IMR-90 (cell line): ENCODE measurements at regions not wholly inside any gene's neighbourhood (a gene's known extent, or its start where the extent isn't known, plus 50 kb on each side); places are given as distances from the start of the nearest gene placed in this dataset.

Experiments
- ATAC-seq: fragments of 200-7000 bp; cut with Tn5 transposase; 2 replicates; pipeline ENCODE4 v1.9.1; 2020; ENCODE audit warnings: low read depth, mild to moderate bottlenecking, moderate library complexity
- BruUV-seq: library from RNA; stranded (reverse); fragments of 400-500 nt; replicated peaks from 2 replicates; lab custom pipeline; 2021; lab: Mats Ljungman, UMichigan
- CTCF ChIA-PET: fragments of 300-600 bp; formaldehyde crosslinking; extraction: SDS; loops from one replicate; lab custom pipeline; 2021; ENCODE audit warnings: antibody characterized with exemption; lab: Yijun Ruan, JAX
- POLR2A ChIA-PET: fragments of 300-600 bp; sonication (Branson Sonifier 250); formaldehyde crosslinking; loops from one replicate; lab custom pipeline; 2022; ENCODE audit warnings: antibody characterized with exemption; ENCODE audit not compliant: unreplicated experiment; lab: Charles Lee
- DNase-seq: peaks from one replicate; pipeline ENCODE4 v3.0.0; 2013
- H2AFZ ChIP-seq: replicated peaks from 2 replicates; pipeline ENCODE3; 2013; ENCODE audit warnings: low read length, mild to moderate bottlenecking; ENCODE audit not compliant: poor library complexity
- H2AK5ac ChIP-seq: 2 replicates; pipeline ENCODE4 v1.6.1; 2013; ENCODE audit warnings: low read depth, low read length, inconsistent platforms
- H2AK9ac ChIP-seq: replicated peaks from 2 replicates; pipeline ENCODE3; 2013; ENCODE audit warnings: mild to moderate bottlenecking, low read depth, low read length, moderate library complexity; ENCODE audit not compliant: poor library complexity
- H2BK120ac ChIP-seq: 2 replicates; pipeline ENCODE4 v1.6.1; 2013; ENCODE audit warnings: low read depth, low read length, inconsistent platforms
- H2BK15ac ChIP-seq: 3 replicates; pipeline ENCODE4 v1.6.1; 2013; ENCODE audit warnings: low read depth, low read length, inconsistent platforms
- H2BK20ac ChIP-seq: 2 replicates; pipeline ENCODE4 v1.6.1; 2013; ENCODE audit warnings: low read depth, mild to moderate bottlenecking, inconsistent platforms, low read length, moderate library complexity
- H2BK5ac ChIP-seq: 2 replicates; pipeline ENCODE4 v1.6.1; 2013; ENCODE audit warnings: mild to moderate bottlenecking, low read depth, low read length, inconsistent platforms; ENCODE audit not compliant: poor library complexity, severe bottlenecking
- H3K14ac ChIP-seq: replicated peaks from 2 replicates; pipeline ENCODE4 v1.6.1; 2013; ENCODE audit warnings: low read depth, low read length, inconsistent platforms
- H3K18ac ChIP-seq: 2 replicates; pipeline ENCODE4 v1.6.1; 2013; ENCODE audit warnings: low read depth, low read length, control low read depth
- H3K23ac ChIP-seq: 2 replicates; pipeline ENCODE4 v1.6.1; 2013; ENCODE audit warnings: low read depth, low read length, inconsistent platforms
- H3K27ac ChIP-seq: 2 replicates; pipeline ENCODE4 v1.5.1; 2013; ENCODE audit warnings: mild to moderate bottlenecking, control low read depth, low read length; ENCODE audit not compliant: insufficient read depth
- H3K27me3 ChIP-seq: 2 replicates; pipeline ENCODE4 v1.6.1; 2013; ENCODE audit warnings: low read length; ENCODE audit not compliant: control insufficient read depth, insufficient read depth
- H3K36me3 ChIP-seq: 2 replicates; pipeline ENCODE4 v1.6.1; 2013; ENCODE audit warnings: low read length, mixed read lengths; ENCODE audit not compliant: control insufficient read depth, insufficient read depth
- H3K4ac ChIP-seq: 2 replicates; pipeline ENCODE4 v1.6.1; 2013; ENCODE audit warnings: low read depth, low read length, inconsistent platforms
- H3K4me1 ChIP-seq: 2 replicates; pipeline ENCODE4 v1.6.1; 2013; ENCODE audit warnings: low read length, mixed read lengths; ENCODE audit not compliant: control insufficient read depth, insufficient read depth
- H3K4me2 ChIP-seq: 2 replicates; pipeline ENCODE4 v1.6.1; 2013; ENCODE audit warnings: low read depth, mild to moderate bottlenecking, control low read depth, low read length, moderate library complexity
- H3K4me3 ChIP-seq: 2 replicates; pipeline ENCODE4 v1.5.1; 2013; ENCODE audit warnings: low read depth, mild to moderate bottlenecking, control low read depth, low read length, moderate library complexity; ENCODE audit not compliant: insufficient read depth
- H3K56ac ChIP-seq: 2 replicates; pipeline ENCODE4 v1.6.1; 2013; ENCODE audit warnings: low read length, inconsistent platforms; ENCODE audit not compliant: insufficient read depth; ENCODE audit errors: extremely low read depth
- H3K79me1 ChIP-seq, 2 experiments: 2 replicates each; pipeline ENCODE4 v1.6.1; 2013; ENCODE audit warnings: low read length in 2 of 2, inconsistent platforms in 1 of 2, low read depth in 1 of 2
- H3K9ac ChIP-seq: 2 replicates; pipeline ENCODE4 v1.6.1; 2013; ENCODE audit warnings: low read depth, low read length, control low read depth
- H3K9me1 ChIP-seq: 2 replicates; pipeline ENCODE4 v1.6.1; 2013; ENCODE audit warnings: low read length, inconsistent platforms; ENCODE audit not compliant: insufficient read depth
- H3K9me3 ChIP-seq: 2 replicates; pipeline ENCODE4 v1.6.1; 2013; ENCODE audit warnings: low read length; ENCODE audit not compliant: control insufficient read depth, insufficient read depth
- H4K20me1 ChIP-seq: 2 replicates; pipeline ENCODE4 v1.6.1; 2013; ENCODE audit warnings: low read length, inconsistent platforms; ENCODE audit not compliant: insufficient read depth
- H4K5ac ChIP-seq: 2 replicates; pipeline ENCODE4 v1.6.1; 2013; ENCODE audit warnings: mild to moderate bottlenecking, low read depth, low read length, control low read depth
- H4K8ac ChIP-seq, 2 experiments: 2 replicates each; pipeline ENCODE4 v1.6.1; 2013; ENCODE audit warnings: low read depth in 2 of 2, low read length in 2 of 2, control low read depth in 1 of 2, inconsistent platforms in 1 of 2
- H4K91ac ChIP-seq: 2 replicates; pipeline ENCODE4 v1.6.1; 2013; ENCODE audit warnings: low read depth, low read length, inconsistent platforms; ENCODE audit not compliant: insufficient read depth
- FOS ChIP-seq: fragments of 150-350 bp; IDR thresholded peaks from 2 replicates; pipeline ENCODE4 v1.6.1; 2016; ENCODE audit warnings: low read depth, low read length
- dilution Hi-C: fragments of 300-500 bp; cut with HindIII; formaldehyde crosslinking; loops from one replicate; pipeline ENCODE4 v1.14.3; 2018; ENCODE audit warnings: low sequenced_read_pairs; ENCODE audit not compliant: unreplicated experiment
- in situ Hi-C: fragments of 300-500 bp; cut with MboI; formaldehyde crosslinking; loops from 3 replicates; pipeline ENCODE4 v1.14.3; 2019; ENCODE audit warnings: low sequenced_read_pairs, inconsistent platforms, mixed read lengths
- intact Hi-C: fragments of 100-400 bp; cut with micrococcal nuclease; formaldehyde crosslinking; loops from 2 replicates; pipeline ENCODE4 v1.10.0; 2022

GRCh38 chr1:221150996-221151395, 271.8 kb downstream of the HLX start:
- Histone ChIP-seq H4K20me1 (no peaks in the 10 kb centered on the region), H2AK5ac (no peak overlapping the region), H3K4ac (no peak overlapping the region), H3K56ac (no peak overlapping the region), H3K9me3 (peaks cover 3% of the 10 kb centered on the region), H2BK5ac (no peak overlapping the region), H2BK15ac (no peak overlapping the region), H3K79me1 (no peaks in the 10 kb centered on the region), H2BK20ac (no peak overlapping the region), H2BK120ac (no peak overlapping the region), H3K4me2 (no peak overlapping the region), H3K9me1 (no peaks in the 10 kb centered on the region), H3K4me1 (no peaks in the 10 kb centered on the region), H4K91ac (no peak overlapping the region), H2AK9ac (no peak overlapping the region), H3K9ac (no peak overlapping the region), H3K27me3 (no peaks in the 10 kb centered on the region), H3K27ac (no peak overlapping the region), H3K36me3 (no peaks in the 10 kb centered on the region), H3K23ac (no peak overlapping the region), H3K18ac (no peak overlapping the region), H4K8ac (no peak overlapping the region), H3K4me3 (no peak overlapping the region), H3K14ac (no peak overlapping the region), H2AFZ (no peak overlapping the region), H4K5ac (no peak overlapping the region)
- in situ Hi-C loops, result no loop called here
- ATAC-seq (no peak), DNase-seq (no peak)
- TF ChIP-seq FOS, result no peak
- intact Hi-C loops, result no loop called here
- CTCF ChIA-PET, result no interaction called here
- dilution Hi-C loops, result no loop called here
- POLR2A ChIA-PET, result no interaction called here
- no TSS peak for BruUV-seq
